ENCODE measurements at regions not wholly inside any gene's neighbourhood (a gene's known extent, or its start where the extent isn't known, plus 50 kb on each side); places are given as distances from the start of the nearest gene placed in this dataset.

DNA sequence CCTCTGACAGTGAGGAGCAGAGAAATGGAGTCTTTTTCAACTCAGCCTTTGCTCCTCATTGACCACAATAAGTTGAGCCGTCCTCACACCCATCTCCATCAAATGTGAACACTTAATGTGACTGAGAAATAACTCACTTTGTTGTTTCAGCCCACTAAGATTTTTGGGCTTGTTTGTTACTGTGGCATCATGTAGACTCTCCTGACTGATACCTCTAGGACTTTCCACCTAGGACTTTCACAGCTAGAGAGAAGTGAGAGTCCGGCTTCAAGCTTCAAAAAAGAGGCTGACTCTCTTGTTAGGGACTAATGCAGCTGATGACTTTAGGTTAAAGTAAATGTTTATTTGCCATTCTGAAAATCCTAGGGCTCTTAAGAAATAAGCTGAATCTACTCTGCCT is 435.0 kb downstream of the TMEM114 start:
- H3K27ac ChIP-seq: no peak overlapping the region
- no peaks in the 10 kb centered on the region for H3K27me3 ChIP-seq
- H3K4me1 ChIP-seq: no peaks in the 10 kb centered on the region
- DNase-seq (ENCODE audit: low spot score in 2 of 2): no peak
- no peaks in the 10 kb centered on the region for H3K36me3 ChIP-seq
- intact Hi-C loops (cut with DNase I): no loop called here
- H3K4me3 ChIP-seq: no peak overlapping the region
- no peaks in the 10 kb centered on the region for H3K9me3 ChIP-seq
- TF ChIP-seq, protein P1, sequence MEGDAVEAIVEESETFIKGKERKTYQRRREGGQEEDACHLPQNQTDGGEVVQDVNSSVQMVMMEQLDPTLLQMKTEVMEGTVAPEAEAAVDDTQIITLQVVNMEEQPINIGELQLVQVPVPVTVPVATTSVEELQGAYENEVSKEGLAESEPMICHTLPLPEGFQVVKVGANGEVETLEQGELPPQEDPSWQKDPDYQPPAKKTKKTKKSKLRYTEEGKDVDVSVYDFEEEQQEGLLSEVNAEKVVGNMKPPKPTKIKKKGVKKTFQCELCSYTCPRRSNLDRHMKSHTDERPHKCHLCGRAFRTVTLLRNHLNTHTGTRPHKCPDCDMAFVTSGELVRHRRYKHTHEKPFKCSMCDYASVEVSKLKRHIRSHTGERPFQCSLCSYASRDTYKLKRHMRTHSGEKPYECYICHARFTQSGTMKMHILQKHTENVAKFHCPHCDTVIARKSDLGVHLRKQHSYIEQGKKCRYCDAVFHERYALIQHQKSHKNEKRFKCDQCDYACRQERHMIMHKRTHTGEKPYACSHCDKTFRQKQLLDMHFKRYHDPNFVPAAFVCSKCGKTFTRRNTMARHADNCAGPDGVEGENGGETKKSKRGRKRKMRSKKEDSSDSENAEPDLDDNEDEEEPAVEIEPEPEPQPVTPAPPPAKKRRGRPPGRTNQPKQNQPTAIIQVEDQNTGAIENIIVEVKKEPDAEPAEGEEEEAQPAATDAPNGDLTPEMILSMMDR (IDR thresholded peaks at IDR 0.05): no peak

- Histone ChIP-seq H3K4me1 (no peaks in the 10 kb centered on the region), H3K36me3 (no peaks in the 10 kb centered on the region), H3K4me3 (no peak overlapping the region), H3K9me3 (no peaks in the 10 kb centered on the region), H3K27ac (no peak overlapping the region), H3K27me3 (no peaks in the 10 kb centered on the region)
- TF ChIP-seq, protein P1 (IDR thresholded peaks at IDR 0.05): no peak
- intact Hi-C loops (cut with DNase I): no loop called here
- DNase-seq (ENCODE audit: low spot score in 2 of 2): no peak
Observed at GRCh38 chr16:8146256-8147012, 443.9 kb downstream of the TMEM114 start.

- Histone ChIP-seq H3K9me3 (no peaks in the 10 kb centered on the region), H3K27me3 (no peaks in the 10 kb centered on the region), H3K36me3 (no peaks in the 10 kb centered on the region), H3K27ac (no peak overlapping the region), H3K4me1 (no peaks in the 10 kb centered on the region), H3K4me3 (no peak overlapping the region)
- TF ChIP-seq, protein P1 (IDR thresholded peaks at IDR 0.05): no peak
- intact Hi-C loops (cut with DNase I): no loop called here
- no peak for DNase-seq (ENCODE audit: low spot score in 2 of 2)
Observed at GRCh38 chr16:8138666-8139065, 451.6 kb downstream of the TMEM114 start.

DNA sequence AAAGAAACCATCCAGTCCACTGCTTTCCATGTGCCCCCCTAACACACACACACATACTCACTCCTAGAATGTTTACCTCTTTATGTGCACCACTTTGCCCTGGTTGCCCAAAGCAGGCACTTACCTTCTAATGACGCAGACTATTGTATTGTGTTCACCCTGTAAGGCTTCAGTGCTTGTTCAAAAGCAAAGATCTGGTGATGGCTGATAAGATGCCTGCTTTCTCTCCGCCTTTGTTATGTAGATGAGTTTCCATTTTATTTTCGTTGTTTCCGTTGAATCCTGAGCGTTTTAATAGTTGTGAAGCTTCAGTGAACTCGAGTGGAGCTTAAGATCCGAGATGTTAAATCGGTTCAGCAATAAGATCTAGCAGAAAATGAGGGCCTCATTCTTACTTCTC is 452.7 kb downstream of the TMEM114 start:
- no peak overlapping the region for H3K4me3 ChIP-seq
- no peak for DNase-seq (ENCODE audit: low spot score in 2 of 2)
- TF ChIP-seq, protein P1 (IDR thresholded peaks at IDR 0.05): no peak
- no peaks in the 10 kb centered on the region for H3K36me3 ChIP-seq
- intact Hi-C loops (cut with DNase I): no loop called here
- no peaks in the 10 kb centered on the region for H3K27me3 ChIP-seq
- H3K27ac ChIP-seq: no peak overlapping the region
- no peaks in the 10 kb centered on the region for H3K9me3 ChIP-seq
- no peaks in the 10 kb centered on the region for H3K4me1 ChIP-seq

DNA sequence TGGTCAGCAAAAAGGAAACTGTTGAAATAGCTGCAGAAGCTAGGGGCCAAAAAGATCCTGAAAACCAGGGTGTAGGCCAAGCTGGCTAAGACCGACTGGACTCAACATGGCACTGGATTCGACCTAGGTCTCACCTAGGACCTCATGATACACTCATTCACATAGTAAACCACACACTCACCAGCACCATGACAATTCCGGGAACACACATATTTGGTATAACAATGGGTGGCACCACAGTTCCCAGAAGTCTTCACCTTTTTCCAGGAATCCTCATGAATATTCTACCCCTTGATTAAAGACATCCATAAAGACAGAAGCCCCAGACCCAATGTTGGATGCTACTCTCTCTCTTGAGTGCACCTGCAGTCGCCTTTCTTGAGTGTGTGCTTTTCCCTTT is 460.1 kb downstream of the TMEM114 start:
- H3K4me1 ChIP-seq: no peaks in the 10 kb centered on the region
- no peak for DNase-seq (ENCODE audit: low spot score in 2 of 2)
- TF ChIP-seq, protein P1 (IDR thresholded peaks at IDR 0.05): no peak
- H3K27ac ChIP-seq: no peak overlapping the region
- no peaks in the 10 kb centered on the region for H3K36me3 ChIP-seq
- no peaks in the 10 kb centered on the region for H3K9me3 ChIP-seq
- intact Hi-C loops (cut with DNase I): no loop called here
- no peak overlapping the region for H3K4me3 ChIP-seq
- no peaks in the 10 kb centered on the region for H3K27me3 ChIP-seq

GRCh38 chr16:8127070-8127469 is 463.2 kb downstream of the TMEM114 start:
- Histone ChIP-seq H3K36me3 (no peaks in the 10 kb centered on the region), H3K4me1 (no peaks in the 10 kb centered on the region), H3K27me3 (no peaks in the 10 kb centered on the region), H3K27ac (no peak overlapping the region), H3K9me3 (no peaks in the 10 kb centered on the region), H3K4me3 (no peak overlapping the region)
- intact Hi-C loops (cut with DNase I): no loop called here
- TF ChIP-seq, protein P1 (IDR thresholded peaks at IDR 0.05): no peak
- no peak for DNase-seq (ENCODE audit: low spot score in 2 of 2)
